ENCODE measurements at regions not wholly inside any gene's neighbourhood (a gene's known extent, or its start where the extent isn't known, plus 50 kb on each side); places are given as distances from the start of the nearest gene placed in this dataset.

DNA sequence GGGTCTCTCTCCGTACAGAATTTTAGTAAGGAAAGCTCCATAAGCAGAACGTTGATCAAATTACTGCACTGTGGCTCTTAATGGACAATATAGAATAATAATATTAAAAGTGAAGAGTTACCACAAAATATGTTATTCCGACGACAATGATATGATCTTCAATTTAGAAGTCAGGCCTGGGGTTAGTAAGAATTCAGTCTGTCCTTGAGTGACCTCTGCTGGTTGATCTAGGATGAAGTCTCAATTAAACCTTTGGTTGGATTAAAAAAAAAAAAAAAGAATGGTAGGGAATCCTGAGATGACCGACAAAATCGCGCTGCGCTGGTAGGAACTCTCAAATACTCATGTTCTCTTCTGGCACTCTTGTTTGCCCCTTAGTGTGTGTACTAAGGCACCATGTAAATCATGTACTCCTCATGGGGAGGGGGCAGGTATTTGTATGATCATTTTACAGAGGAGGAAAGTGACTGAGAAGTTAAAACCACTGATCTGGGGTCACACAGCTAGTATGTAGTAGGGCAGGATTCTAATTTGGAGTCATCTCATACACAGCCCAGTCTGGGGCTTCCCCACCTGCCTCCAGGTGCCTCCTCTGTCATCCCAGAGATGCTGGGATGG lies 161.3 kb upstream of the NPVF start:
- POLR2A ChIA-PET (ENCODE audit: unreplicated experiment) = no interaction called here
- Histone ChIP-seq H3F3A (ENCODE audit: low read length, unreplicated experiment) (no peaks in the 10 kb centered on the region), H3K9me2 (replicated peaks; ENCODE audit: low read length) (no peaks in the 10 kb centered on the region)

DNA sequence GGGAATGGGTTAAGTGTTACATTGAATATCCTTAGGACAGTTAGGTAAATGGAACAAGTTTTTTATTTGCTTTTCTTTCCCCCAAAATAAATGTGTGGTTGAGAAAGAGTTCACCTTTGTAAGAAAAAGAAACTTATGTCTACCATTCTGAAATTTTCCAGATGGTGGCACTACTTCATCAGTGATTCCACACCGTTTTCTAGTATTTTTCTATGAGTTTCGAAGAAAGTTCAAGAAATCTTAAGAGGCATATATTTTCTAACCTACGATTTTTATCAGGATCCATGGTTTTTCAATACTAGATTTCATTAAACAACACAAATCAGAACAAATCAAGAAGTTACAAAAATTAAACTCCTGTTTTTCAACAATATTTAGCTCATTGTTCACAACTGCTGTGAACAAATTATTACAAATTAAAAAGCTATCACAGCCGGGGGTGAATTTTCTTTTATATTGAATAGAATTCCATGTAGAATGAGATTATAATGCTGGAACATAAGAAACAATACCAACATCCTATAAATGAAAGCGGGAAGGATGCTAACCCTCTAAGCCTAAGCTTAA lies 163.1 kb upstream of the NPVF start:
- TF ChIP-seq, protein P1, sequence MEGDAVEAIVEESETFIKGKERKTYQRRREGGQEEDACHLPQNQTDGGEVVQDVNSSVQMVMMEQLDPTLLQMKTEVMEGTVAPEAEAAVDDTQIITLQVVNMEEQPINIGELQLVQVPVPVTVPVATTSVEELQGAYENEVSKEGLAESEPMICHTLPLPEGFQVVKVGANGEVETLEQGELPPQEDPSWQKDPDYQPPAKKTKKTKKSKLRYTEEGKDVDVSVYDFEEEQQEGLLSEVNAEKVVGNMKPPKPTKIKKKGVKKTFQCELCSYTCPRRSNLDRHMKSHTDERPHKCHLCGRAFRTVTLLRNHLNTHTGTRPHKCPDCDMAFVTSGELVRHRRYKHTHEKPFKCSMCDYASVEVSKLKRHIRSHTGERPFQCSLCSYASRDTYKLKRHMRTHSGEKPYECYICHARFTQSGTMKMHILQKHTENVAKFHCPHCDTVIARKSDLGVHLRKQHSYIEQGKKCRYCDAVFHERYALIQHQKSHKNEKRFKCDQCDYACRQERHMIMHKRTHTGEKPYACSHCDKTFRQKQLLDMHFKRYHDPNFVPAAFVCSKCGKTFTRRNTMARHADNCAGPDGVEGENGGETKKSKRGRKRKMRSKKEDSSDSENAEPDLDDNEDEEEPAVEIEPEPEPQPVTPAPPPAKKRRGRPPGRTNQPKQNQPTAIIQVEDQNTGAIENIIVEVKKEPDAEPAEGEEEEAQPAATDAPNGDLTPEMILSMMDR (conservative IDR thresholded peaks at IDR 0.05; ENCODE audit: low read depth, low read length) = peak; percentile 56
- TF ChIP-seq EZH2 (IDR thresholded peaks at IDR 0.05; ENCODE audit: low read length, unreplicated experiment) = no peak
- Histone ChIP-seq H3K36me3 (ENCODE audit: low read depth, low read length) (no peaks in the 10 kb centered on the region), H3K27me3 (ENCODE audit: low read length) (peaks cover 64% of the 10 kb centered on the region), H3F3A (ENCODE audit: low read length, unreplicated experiment) (no peaks in the 10 kb centered on the region), H3K4me2 (ENCODE audit: low read length) (no peak overlapping the region), H3K4me1 (ENCODE audit: insufficient read depth, low read length) (no peaks in the 10 kb centered on the region), H3K27ac (ENCODE audit: low read length) (no peak overlapping the region), H2AFZ (ENCODE audit: low read length) (no peak overlapping the region), H4K20me1 (ENCODE audit: low read length) (no peaks in the 10 kb centered on the region), H3K9me2 (replicated peaks; ENCODE audit: low read length) (no peaks in the 10 kb centered on the region), H3K4me3 (ENCODE audit: low read length) (no peak overlapping the region), H3K79me2 (ENCODE audit: low read length) (no peaks in the 10 kb centered on the region), H3K9ac (ENCODE audit: low read length) (no peak overlapping the region), H3K9me3 (ENCODE audit: low read length) (no peaks in the 10 kb centered on the region)
- DNase-seq (peak; percentile 30), ATAC-seq (no peak)
- ChIA-PET POLR2A (ENCODE audit: unreplicated experiment) (no interaction called here), CTCF (interaction anchor here (1.2 to 1.3 kb wide), 2 partner anchors 131 to 175 kb away, joined by 4 to 8 read pairs; no protein-coding TSS in a partner anchor)
- no TSS peak for BruUV-seq (replicated peaks)
- intact Hi-C loops (cut with micrococcal nuclease) = loop anchor here (1.0 to 2.0 kb wide), 2 partner anchors 175 to 459 kb away; no protein-coding TSS in a partner anchor

More for the DNA sequence above, 161.3 kb upstream of the NPVF start:
- DNase-seq = peak; percentile 41
- H3K27ac ChIP-seq (ENCODE audit: low read length) = no peak overlapping the region
- H4K20me1 ChIP-seq (ENCODE audit: low read length) = no peaks in the 10 kb centered on the region
- no peaks in the 10 kb centered on the region for H3K36me3 ChIP-seq (ENCODE audit: low read depth, low read length)
- no peak overlapping the region for H3K4me3 ChIP-seq (ENCODE audit: low read length)
- peak; percentile 53 for ATAC-seq
- intact Hi-C loops (cut with micrococcal nuclease) = loop anchor here (1.0 to 2.0 kb wide), 2 partner anchors 130 to 461 kb away; no protein-coding TSS in a partner anchor
- H3K27me3 ChIP-seq (ENCODE audit: low read length) = peaks cover 68% of the 10 kb centered on the region
- BruUV-seq (replicated peaks) = no TSS peak
- H3K4me1 ChIP-seq (ENCODE audit: insufficient read depth, low read length) = no peaks in the 10 kb centered on the region
- no peak overlapping the region for H3K9ac ChIP-seq (ENCODE audit: low read length)
- H3K4me2 ChIP-seq (ENCODE audit: low read length) = no peak overlapping the region
- TF ChIP-seq, protein P1 (conservative IDR thresholded peaks at IDR 0.05; ENCODE audit: low read depth, low read length) = peak; percentile 59; the same call in 1 of the 2 replicates
- TF ChIP-seq EZH2 (IDR thresholded peaks at IDR 0.05; ENCODE audit: low read length, unreplicated experiment) = no peak
- TF ChIP-seq EZH2phosphoT487 (IDR thresholded peaks at IDR 0.05; ENCODE audit: borderline replicate concordance, low read length) = no peak
- no peaks in the 10 kb centered on the region for H3K9me3 ChIP-seq (ENCODE audit: low read length)
- CTCF ChIA-PET = no interaction called here
- no peak overlapping the region for H2AFZ ChIP-seq (ENCODE audit: low read length)
- no peaks in the 10 kb centered on the region for H3K79me2 ChIP-seq (ENCODE audit: low read length)

All from PC-3 (cell line).